ENCODE measurements at regions not wholly inside any gene's neighbourhood (a gene's known extent, or its start where the extent isn't known, plus 50 kb on each side); places are given as distances from the start of the nearest gene placed in this dataset.

DNA sequence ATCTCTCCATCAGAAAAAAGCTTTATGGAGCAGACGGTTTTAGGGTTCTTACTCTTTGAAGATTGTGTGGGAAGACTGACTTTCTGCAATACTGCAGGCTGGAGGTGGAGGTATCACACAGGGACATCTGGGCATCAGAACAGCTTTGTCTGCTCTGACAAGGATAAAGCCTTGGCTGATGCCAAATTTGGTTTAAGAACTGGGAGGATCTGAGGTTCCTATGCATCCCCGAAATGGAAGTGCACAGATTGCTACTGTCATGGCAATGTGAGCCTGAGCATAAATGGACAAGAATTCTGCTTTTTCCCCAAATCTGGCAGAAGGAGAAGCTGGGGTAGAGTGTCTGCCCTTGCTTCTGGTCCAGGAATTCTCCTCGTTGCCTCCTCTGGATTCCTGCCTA is 424.3 kb downstream of the SLC4A3 start:
- no peaks in the 10 kb centered on the region for H3K4me1 ChIP-seq
- H3K27ac ChIP-seq = no peak overlapping the region

GRCh38 chr2:220053919-220054318 is 426.5 kb downstream of the SLC4A3 start:
- Histone ChIP-seq H3K27ac (no peak overlapping the region), H3K9ac (no peak overlapping the region), H3K36me3 (no peaks in the 10 kb centered on the region), H4K20me1 (no peaks in the 10 kb centered on the region), H3K9me3 (peaks cover 16% of the 10 kb centered on the region; the same call in 1 of the 2 replicates), H3K4me2 (no peak overlapping the region), H3K27me3 (no peaks in the 10 kb centered on the region), H3K4me3 (no peak overlapping the region), H3K4me1 (no peaks in the 10 kb centered on the region)
- TF ChIP-seq Cebpa-rat (IDR thresholded peaks at IDR 0.05) = no peak

More for the DNA sequence above, 424.3 kb downstream of the SLC4A3 start:
- Histone ChIP-seq H4K20me1 (no peaks in the 10 kb centered on the region), H3K27me3 (no peaks in the 10 kb centered on the region), H3K9ac (no peak overlapping the region), H3K4me3 (no peak overlapping the region), H3K9me3 (peaks cover 16% of the 10 kb centered on the region; the same call in 1 of the 2 replicates), H3K4me2 (no peak overlapping the region), H3K36me3 (no peaks in the 10 kb centered on the region)
- no peak for TF ChIP-seq Cebpa-rat (IDR thresholded peaks at IDR 0.05)

DNA sequence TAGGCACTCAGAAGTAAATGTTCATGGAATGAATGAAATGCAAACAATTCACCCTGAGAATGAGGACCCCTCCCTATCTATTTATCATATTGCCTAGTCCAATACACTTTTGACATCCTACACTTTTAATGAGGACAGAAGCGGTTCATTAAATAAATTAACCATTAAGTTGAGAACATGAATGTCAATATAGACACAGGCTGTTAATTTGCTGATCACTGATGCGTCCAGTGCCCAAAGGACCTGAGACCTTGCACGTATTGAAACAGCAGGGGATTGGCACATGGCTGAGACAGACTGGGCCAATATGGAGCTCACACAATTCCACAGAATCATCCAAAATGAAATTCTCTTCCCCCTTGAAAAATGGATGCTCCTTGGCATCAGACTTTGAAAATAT is 430.0 kb downstream of the SLC4A3 start:
- no peak for TF ChIP-seq Cebpa-rat (IDR thresholded peaks at IDR 0.05)
- no peak overlapping the region for H3K9ac ChIP-seq
- H3K36me3 ChIP-seq = no peaks in the 10 kb centered on the region
- H3K4me3 ChIP-seq = no peak overlapping the region
- no peaks in the 10 kb centered on the region for H4K20me1 ChIP-seq
- H3K27me3 ChIP-seq = no peaks in the 10 kb centered on the region
- no peak overlapping the region for H3K4me2 ChIP-seq
- H3K27ac ChIP-seq = no peak overlapping the region
- peaks cover 16% of the 10 kb centered on the region; the same call in 1 of the 2 replicates for H3K9me3 ChIP-seq
- no peaks in the 10 kb centered on the region for H3K4me1 ChIP-seq

DNA sequence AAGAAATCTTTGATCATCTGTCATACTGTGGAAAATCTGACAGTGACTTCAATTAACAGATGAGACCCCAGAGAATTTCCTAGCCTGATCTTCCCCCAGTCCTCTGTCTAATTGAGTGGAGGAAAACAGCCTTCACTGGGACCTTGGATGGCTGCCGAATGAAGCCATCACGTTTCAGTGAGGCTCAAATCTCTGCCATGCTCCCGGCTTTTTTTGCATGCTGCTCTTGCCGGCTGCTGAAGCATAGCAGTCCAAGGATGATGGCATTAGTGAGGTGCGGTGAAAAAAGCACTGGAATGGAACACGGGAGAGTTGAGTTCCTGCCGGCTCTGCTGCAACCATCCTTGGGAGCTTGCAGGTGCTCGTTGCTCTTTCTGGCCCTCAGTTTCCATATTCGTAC is 430.5 kb downstream of the SLC4A3 start:
- Histone ChIP-seq H3K9ac (no peak overlapping the region), H3K27ac (no peak overlapping the region), H3K4me2 (no peak overlapping the region), H4K20me1 (no peaks in the 10 kb centered on the region), H3K9me3 (peaks cover 16% of the 10 kb centered on the region; the same call in 1 of the 2 replicates), H3K27me3 (no peaks in the 10 kb centered on the region), H3K36me3 (no peaks in the 10 kb centered on the region), H3K4me1 (no peaks in the 10 kb centered on the region), H3K4me3 (no peak overlapping the region)
- no peak for TF ChIP-seq Cebpa-rat (IDR thresholded peaks at IDR 0.05)

GRCh38 chr2:220064111-220065030 is 436.9 kb downstream of the SLC4A3 start:
- no peak overlapping the region for H3K4me2 ChIP-seq
- no peak for TF ChIP-seq Cebpa-rat (IDR thresholded peaks at IDR 0.05)
- H3K9ac ChIP-seq = no peak overlapping the region
- H3K36me3 ChIP-seq = no peaks in the 10 kb centered on the region
- no peaks in the 10 kb centered on the region for H4K20me1 ChIP-seq
- H3K4me3 ChIP-seq = no peak overlapping the region
- no peak overlapping the region for H3K27ac ChIP-seq
- H3K27me3 ChIP-seq = no peaks in the 10 kb centered on the region
- H3K9me3 ChIP-seq = no peaks in the 10 kb centered on the region
- no peaks in the 10 kb centered on the region for H3K4me1 ChIP-seq

- Histone ChIP-seq H3K4me3 (no peak overlapping the region), H3K27ac (no peak overlapping the region), H3K9ac (no peak overlapping the region)
Measured at GRCh38 chr2:220065581-220065980, 438.2 kb downstream of the SLC4A3 start.

GRCh38 chr2:220068846-220069245 is 441.4 kb downstream of the SLC4A3 start:
- Histone ChIP-seq H3K4me3 (no peak overlapping the region), H4K20me1 (no peaks in the 10 kb centered on the region), H3K4me2 (no peak overlapping the region), H3K36me3 (no peaks in the 10 kb centered on the region), H3K27ac (no peak overlapping the region), H3K9me3 (no peaks in the 10 kb centered on the region), H3K4me1 (no peaks in the 10 kb centered on the region), H3K27me3 (no peaks in the 10 kb centered on the region), H3K9ac (no peak overlapping the region)
- TF ChIP-seq Cebpa-rat (IDR thresholded peaks at IDR 0.05) = no peak

More at GRCh38 chr2:220065581-220065980, 438.2 kb downstream of the SLC4A3 start:
- H3K9me3 ChIP-seq = no peaks in the 10 kb centered on the region
- no peaks in the 10 kb centered on the region for H3K36me3 ChIP-seq
- H3K4me2 ChIP-seq = no peak overlapping the region
- no peaks in the 10 kb centered on the region for H3K27me3 ChIP-seq
- TF ChIP-seq Cebpa-rat (IDR thresholded peaks at IDR 0.05) = no peak
- H3K4me1 ChIP-seq = no peaks in the 10 kb centered on the region
- H4K20me1 ChIP-seq = no peaks in the 10 kb centered on the region

- Histone ChIP-seq H3K4me3 (no peak overlapping the region), H3K9me3 (no peaks in the 10 kb centered on the region; the same call in 1 of the 2 replicates), H3K27ac (no peak overlapping the region), H3K4me2 (no peak overlapping the region), H3K27me3 (no peaks in the 10 kb centered on the region), H3K4me1 (no peaks in the 10 kb centered on the region), H4K20me1 (no peaks in the 10 kb centered on the region), H3K9ac (no peak overlapping the region), H3K36me3 (no peaks in the 10 kb centered on the region)
- TF ChIP-seq Cebpa-rat (IDR thresholded peaks at IDR 0.05) = no peak
Measured at GRCh38 chr2:220070349-220070748, 442.9 kb downstream of the SLC4A3 start.

GRCh38 chr2:220071696-220072095 is 444.3 kb downstream of the SLC4A3 start:
- Histone ChIP-seq H3K4me2 (no peak overlapping the region), H3K9ac (no peak overlapping the region), H3K27ac (no peak overlapping the region), H3K4me3 (no peak overlapping the region), H3K36me3 (no peaks in the 10 kb centered on the region), H4K20me1 (no peaks in the 10 kb centered on the region), H3K4me1 (no peaks in the 10 kb centered on the region), H3K9me3 (no peaks in the 10 kb centered on the region; the same call in 1 of the 2 replicates), H3K27me3 (no peaks in the 10 kb centered on the region)
- TF ChIP-seq Cebpa-rat (IDR thresholded peaks at IDR 0.05) = no peak

- H3K9me3 ChIP-seq = no peaks in the 10 kb centered on the region; the same call in 1 of the 2 replicates
- no peaks in the 10 kb centered on the region for H3K4me1 ChIP-seq
- H3K36me3 ChIP-seq = no peaks in the 10 kb centered on the region
- no peak overlapping the region for H3K9ac ChIP-seq
- H4K20me1 ChIP-seq = no peaks in the 10 kb centered on the region
- no peaks in the 10 kb centered on the region for H3K27me3 ChIP-seq
- no peak overlapping the region for H3K4me3 ChIP-seq
- no peak for TF ChIP-seq Cebpa-rat (IDR thresholded peaks at IDR 0.05)
- H3K27ac ChIP-seq = no peak overlapping the region
- H3K4me2 ChIP-seq = no peak overlapping the region
Measured at GRCh38 chr2:220072669-220073220, 445.3 kb downstream of the SLC4A3 start.
